SK-N-MC (cell line): ENCODE measurements at regions not wholly inside any gene's neighbourhood (a gene's known extent, or its start where the extent isn't known, plus 50 kb on each side); places are given as distances from the start of the nearest gene placed in this dataset.

Experiments
- EZH2 ChIP-seq: fragments of 200-600 bp; sonication (generic); IDR thresholded peaks from one replicate; pipeline ENCODE4 v1.6.1; 2017; ENCODE audit warnings: antibody characterized with exemption
- FOXP2 ChIP-seq: optimal IDR thresholded peaks from 2 replicates; pipeline ENCODE3; 2011; ENCODE audit warnings: mild to moderate bottlenecking, moderate library complexity; ENCODE audit not compliant: insufficient read depth; ENCODE audit errors: extremely low read length, control extremely low read depth
- POLR2AphosphoS5 ChIP-seq: IDR thresholded peaks from 2 replicates; pipeline ENCODE4 v1.6.1; 2012; ENCODE audit warnings: mild to moderate bottlenecking, low read depth, low read length, borderline replicate concordance

- TF ChIP-seq POLR2AphosphoS5 = no peak
- no peak for TF ChIP-seq EZH2
- TF ChIP-seq FOXP2 = no peak
These were observed 758.8 kb upstream of the CDH9 start for GRCh38 chr5:27797220-27797619.
